Fibroblast of skin of left biceps (primary cell): ENCODE measurements at regions not wholly inside any gene's neighbourhood (a gene's known extent, or its start where the extent isn't known, plus 50 kb on each side); places are given as distances from the start of the nearest gene placed in this dataset.

Experiments
- DNase-seq, 2 experiments: peaks; one replicate each; pipeline ENCODE4 v3.0.0-alpha.2; 2013; ENCODE audit warnings: low read depth in 2 of 2

DNA sequence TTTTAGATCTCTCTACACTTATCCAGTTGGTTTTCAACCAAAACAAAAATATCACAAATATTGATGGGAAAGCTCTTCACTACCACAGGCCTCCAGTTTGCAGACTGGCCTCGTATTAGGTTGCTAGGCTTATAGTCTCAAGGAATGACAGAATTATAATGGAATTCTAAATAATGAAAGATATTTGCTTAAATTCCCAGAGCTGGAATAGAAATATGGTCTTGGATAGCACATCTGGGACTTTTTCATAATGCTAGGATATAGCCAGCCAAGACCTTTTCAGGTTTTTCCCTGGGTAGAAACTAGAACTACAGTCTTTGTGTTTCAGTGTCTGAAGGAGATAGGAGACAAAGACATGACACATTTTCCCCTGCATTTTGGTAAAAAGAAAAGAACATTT lies 121.9 kb upstream of the STAC start:
- peak in 1 of 2 experiments; percentile 1 for DNase-seq

DNA sequence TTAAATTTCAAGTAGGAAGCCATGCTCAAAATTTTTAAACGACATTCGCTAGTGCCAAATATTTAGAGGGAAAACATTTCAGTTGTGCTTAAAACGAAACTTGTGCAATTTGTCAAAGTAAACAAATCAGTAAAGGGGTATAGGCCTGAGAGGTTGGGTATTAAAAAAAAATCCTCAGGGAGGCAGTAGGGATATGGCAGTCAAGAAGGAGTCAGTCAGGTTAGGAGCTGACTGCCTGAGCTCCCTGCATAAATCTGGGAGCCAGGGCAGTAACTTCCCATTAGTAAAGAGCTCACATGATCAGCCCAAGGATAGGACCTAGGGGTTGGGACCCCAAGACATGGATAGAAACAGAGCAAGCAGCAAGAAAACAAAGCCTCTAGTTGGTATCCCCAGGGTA lies 120.7 kb upstream of the STAC start:
- no peak for DNase-seq

DNA sequence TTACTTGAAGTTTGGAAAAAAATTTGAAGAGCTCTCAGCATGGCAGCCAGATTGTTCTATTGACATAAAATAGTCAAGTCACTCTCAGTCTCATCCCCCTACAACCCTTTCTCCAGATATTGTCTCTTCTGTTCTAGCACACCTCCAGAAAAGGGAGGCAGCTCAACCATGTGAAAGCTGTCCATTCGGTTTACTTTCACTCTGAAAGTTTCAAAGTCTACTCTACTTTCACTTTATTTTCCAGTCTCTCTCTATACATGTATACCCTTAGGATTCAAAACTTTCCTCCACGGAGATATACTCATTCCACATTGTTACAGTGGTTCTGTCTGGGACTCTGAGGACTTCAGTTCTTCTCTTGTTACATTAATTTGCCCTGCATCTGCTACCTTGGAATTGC lies 111.0 kb upstream of the STAC start:
- no peak for DNase-seq

DNA sequence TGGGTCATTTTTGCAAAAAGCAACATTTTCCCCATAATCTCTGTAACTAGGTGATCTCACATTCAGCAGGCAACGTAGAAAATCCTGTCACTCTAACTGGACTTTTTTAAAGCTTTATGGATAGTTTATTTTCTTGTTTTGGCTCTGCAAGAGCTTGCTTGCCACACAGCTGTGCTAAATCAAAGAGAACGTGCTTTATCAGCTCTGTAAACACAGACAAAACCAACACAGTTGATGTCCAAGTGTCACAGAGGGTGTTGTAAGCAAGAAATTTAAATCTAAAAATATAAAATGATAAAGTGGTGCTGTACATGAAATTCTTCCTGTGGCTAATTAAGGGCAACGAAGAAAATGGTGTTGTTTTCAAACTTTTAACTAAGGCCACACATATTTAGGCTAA lies 97.5 kb upstream of the STAC start:
- no peak for DNase-seq

DNA sequence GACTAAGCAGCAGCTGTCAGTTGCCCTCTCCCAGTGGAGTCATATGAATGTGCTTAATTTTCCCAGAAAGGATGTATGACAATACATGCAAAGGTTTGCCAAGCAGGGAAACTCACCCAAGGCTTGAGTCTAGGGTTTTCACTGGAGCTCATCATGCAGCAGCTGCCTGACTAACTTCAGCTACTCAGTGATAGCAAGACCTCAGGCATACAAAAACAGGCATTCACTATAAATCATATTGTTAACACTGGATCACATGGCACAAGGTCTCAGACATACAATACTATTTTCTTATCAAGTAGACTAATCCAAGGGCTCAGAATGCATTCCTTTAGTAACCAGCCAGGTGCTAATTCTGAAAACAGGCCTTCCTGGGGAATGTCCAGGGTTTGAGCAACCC lies 85.0 kb upstream of the STAC start:
- peak in 1 of 2 experiments; percentile 4 for DNase-seq

DNA sequence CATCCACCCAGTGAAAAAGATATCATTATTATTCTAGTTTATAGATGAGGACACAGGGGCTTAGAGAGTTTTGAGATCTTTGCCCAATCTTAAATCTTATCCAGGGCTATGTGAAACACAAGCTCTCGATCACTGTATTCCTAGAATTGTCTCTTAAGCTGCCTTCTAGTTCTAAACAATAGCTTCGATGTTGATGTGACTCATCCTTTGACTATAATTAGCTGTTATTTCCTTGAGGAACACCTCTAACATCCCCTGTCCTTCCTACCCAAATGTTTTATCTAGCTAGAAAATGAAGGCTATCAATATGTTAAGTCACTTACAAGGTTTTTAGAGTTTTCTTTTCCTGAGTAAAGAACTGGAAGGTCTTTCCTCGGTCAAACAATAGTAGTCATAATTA lies 83.1 kb upstream of the STAC start:
- no peak for DNase-seq

DNA sequence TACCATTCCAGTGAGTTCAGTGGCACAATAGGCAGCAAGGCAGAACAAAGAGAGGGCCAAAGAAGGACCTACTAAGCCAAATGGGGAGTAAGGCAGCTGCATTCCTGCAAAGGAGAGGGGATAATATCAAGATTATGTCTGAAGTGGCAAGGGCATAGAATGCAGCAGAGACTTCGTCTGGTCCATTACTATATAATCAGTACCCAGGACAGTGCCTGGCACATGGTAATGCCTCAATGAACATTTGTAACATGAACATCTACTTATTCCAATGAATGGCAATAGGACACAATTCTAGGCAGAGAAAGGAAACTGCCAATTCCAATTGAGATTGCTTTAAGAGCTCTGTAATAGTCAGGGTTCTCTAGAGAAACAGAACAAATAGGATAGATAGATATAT lies 82.1 kb upstream of the STAC start:
- no peak for DNase-seq

DNA sequence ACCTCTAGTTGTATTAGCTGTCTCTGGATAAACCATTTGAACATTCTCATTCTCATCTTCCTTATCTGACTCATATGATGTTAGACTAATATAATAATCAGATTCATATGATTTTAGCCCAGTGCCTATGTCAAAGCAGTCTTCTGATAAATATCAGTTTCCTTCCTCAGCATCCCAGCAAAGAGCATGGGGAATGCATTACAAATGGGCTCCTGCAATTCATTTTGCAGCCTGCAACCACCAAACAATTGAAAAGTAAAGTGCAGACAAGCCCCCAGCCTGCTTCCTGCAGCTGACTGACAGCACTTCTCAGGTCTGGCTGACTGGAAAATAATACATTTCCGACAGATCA lies 78.2 kb upstream of the STAC start:
- no peak for DNase-seq

DNA sequence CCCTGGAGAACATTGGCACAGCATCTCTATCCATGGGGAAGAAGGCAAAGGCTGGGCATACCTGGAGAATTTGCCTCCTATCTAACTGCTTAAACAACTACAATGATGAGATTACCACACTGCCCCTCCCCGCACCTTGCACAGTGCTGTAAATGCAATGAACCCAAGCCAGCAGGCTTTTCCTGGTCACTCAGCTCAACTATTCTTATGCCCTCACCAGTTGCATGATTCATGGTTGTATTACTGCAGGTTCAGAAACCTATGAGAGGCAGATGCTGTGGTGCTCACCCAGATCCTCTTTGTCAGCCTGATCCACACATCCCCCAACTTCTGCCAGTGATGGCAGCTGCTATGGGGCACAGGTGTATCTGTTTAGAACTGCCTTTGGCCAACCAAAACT lies 77.7 kb upstream of the STAC start:
- no peak for DNase-seq

DNA sequence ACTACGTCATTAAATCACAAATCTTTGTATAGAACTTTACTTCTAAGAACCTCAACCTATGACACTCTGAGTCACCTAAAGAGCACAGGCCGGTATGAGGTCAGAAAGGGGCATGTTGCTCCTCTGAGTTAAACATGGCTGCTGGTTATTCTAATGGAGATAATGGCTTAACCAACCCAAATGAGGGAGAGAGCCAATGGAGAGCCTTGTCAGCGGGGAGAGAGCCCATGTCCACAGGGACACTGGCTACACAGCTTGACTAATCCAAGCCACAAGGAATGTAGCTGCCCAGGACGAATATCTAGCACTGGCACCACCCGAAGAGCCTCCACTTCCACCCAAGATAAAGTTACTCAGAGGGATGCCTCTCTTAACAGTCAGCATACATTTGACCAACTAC lies 77.0 kb upstream of the STAC start:
- DNase-seq = no peak

DNA sequence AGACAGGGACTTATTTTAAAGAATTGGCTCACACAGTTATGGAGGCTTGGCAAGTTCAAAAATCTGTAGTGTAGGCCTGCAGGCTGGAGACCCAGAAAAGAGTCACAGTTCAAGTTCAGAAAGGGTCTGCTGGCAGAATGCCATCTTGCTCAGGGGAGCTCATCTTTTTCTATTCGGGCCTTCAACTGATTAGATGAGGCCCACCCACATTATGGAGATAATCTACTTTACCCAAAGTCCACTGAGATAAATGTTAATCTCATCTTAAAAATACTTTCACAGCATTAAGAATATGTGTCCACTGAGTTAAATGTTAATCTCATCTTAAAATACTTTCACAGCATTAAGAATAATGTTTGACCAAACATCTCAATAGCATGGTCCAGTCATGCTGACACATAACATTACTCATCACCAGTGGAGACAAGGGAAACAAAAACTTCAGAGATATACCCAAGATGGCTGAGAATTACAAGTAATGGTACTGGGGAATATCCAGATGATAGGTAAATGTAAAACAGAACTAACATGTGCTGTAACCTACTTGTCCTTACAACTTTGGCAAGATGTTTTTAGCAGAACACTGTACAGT lies 74.3 kb upstream of the STAC start:
- no peak for DNase-seq

DNA sequence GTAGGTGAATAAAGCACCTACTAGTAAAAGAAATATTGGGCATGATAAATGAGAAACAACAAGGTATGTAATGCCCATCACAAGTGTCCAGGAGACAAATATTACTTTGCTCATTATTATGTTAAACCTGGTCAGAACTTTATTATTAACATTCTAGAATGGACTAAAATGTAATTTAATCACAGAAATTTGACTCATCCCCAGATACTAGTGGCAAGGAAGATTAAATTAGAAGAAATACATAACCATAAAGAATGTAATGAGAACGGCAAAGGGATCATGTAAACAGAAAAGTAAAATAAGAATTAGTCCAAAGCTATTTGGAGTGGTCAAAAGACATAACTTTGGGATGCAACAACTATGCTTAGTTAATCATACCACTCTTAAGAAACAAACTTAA lies 71.2 kb upstream of the STAC start:
- no peak for DNase-seq

DNA sequence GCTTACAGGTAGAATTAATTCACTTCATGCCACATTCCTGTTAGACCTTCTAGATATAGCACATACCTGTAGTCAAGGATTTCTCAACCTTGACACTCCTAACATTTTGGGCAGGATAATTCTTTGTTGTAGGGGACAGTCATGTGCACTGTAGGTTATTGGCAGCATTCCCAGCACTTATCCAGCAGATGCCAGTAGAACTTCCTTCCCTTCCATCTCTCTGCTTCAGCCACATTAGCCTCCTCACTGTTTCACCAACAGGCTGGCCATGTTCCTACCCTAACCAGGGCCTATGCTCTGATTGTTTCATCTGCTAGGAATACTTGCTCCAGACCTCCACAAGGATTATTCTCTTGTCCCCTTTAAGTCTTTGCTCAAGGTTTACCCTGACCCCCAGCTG lies 68.0 kb upstream of the STAC start:
- DNase-seq = no peak

DNA sequence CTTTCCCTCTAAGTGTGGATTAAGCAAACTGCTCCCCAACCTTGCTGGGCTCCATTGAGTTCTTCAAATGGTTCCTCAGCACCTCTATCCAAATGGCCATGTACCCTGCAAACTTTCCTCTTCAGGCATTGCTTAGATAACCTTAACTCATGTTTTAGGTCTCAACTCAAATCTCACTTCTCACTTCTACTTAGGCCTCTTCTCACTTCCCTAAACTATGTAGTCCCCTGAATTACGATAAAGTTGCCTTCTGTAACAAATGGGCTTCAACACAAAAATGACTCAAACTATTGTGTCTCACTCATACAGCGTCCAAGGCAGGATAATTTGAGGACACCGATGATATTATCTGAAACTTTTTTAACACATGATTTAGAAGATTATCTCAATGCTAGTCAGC lies 62.4 kb upstream of the STAC start:
- DNase-seq = no peak

DNA sequence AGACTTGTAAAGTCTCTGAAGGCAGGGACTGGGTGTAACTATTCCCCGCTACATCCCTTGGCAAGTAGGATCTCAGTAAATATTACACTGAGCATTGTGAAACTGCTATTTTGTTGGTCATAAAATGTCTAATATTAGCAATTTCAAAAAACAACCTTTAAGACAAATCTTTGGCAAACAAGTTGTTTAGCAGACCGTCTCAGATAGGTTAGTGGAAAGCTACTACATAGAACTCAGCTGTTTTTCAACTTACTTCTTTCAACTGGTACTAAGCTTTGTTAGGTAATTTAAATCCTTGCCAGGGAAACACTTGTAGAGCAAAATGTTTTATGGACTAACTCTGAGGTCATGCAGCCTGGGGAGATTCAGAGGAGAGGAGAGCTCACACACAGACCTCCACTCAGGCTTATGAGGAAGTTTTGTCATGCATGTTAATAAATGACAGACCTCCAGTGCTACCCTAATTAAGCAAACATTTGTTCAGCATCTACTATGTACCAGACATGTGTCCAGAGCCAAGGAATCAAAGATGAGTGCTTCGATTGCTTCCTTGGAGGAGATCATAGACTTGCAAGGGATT lies 61.6 kb upstream of the STAC start:
- DNase-seq = no peak

DNA sequence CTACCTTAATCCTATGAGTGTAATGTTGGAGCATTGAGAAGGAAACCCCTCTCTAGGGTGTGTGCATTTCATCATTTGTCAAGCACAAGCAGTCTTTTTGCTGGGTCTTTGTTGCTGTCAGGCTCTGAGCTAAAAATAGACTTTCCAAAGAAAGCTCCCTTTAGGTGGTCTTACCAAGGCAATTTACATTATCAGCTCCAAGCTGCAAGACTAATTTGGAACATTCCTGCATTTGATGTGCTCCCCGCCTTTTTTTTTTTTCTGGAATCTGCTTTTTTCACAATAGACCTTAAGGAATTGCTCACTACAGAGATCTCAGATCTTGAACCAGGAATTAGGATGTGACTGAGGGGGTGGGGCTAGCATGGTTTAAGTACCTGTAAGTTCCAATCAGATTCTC lies 60.6 kb upstream of the STAC start:
- no peak for DNase-seq
